Brain pericyte (primary cell): ENCODE measurements at regions not wholly inside any gene's neighbourhood (a gene's known extent, or its start where the extent isn't known, plus 50 kb on each side); places are given as distances from the start of the nearest gene placed in this dataset.

Experiments used
- DNase-seq: peaks from one replicate; pipeline ENCODE4 v3.0.0-alpha.2; 2012; ENCODE audit warnings: low read depth, low spot score

- DNase-seq: no peak
These were observed 961.6 kb upstream of the MIR17HG start for GRCh38 chr13:90385781-90386489.

DNA sequence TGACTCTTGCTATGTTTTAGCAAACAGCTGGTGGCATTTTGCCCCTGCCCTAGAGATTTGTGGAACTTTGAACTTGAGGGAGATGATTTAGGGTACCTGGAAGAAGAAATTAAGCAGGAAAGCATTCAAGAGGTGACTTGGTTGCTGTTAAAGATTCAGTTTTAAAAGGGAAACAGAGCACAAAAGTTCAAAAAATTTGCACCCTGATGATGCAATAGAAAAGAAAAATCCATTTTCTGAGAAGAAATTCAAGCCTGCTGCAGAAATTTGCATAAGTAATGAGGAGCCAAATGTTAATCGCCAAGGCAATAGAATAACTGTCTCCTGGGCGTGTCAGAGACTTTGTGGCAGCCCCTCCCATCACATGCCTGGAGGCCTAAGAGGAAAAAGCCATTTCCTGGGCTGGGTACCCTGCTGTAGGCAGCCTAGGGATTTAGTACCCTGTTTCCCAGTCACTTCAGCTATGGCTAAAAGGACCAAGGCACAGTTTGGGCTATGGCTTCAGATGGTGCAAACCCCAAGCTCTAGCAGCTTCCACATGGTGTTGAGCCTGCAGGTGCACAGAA is 958.5 kb upstream of the MIR17HG start:
- no peak for DNase-seq

DNA sequence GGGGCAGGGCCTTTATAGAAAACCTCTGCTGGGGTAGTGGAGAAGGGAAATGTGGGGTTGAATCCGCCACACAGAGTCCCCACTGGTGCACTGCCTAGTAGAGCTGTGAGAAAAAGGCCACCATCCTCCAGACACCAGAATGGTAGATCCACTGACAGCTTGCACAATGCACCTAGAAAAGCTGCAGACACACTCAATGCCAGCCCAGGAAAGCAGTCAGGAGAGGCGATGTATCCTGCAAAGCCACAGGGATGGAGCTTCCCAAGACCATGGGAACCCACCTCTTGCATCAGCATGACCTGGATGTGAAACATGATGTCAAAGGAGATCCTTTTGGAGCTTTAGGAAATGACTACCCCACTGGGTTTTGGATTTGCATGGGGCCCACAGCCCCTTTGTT is 958.0 kb upstream of the MIR17HG start:
- no peak for DNase-seq

GRCh38 chr13:90393408-90393807 is 954.1 kb upstream of the MIR17HG start:
- DNase-seq: no peak

- DNase-seq: no peak
These were observed 952.1 kb upstream of the MIR17HG start for GRCh38 chr13:90395348-90395747.

DNA sequence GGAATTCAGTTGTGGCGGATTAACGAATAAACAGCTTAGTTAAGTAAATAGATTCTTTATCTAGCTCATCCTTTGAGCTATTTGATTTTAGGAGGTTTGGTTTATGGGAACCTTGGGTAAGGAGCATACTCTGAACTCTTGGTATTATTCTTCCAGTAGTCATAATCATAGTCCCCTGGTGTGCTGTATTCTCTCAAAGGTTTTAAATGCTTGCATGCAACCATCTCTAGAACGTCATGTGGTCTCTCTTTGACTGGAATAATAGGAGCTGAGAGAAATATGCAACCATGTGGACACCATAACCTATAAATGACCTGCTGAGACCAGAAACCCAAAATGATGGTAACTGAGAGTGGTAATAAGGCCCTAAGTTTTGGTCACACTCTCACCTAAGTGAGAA is 951.6 kb upstream of the MIR17HG start:
- DNase-seq: no peak

DNA sequence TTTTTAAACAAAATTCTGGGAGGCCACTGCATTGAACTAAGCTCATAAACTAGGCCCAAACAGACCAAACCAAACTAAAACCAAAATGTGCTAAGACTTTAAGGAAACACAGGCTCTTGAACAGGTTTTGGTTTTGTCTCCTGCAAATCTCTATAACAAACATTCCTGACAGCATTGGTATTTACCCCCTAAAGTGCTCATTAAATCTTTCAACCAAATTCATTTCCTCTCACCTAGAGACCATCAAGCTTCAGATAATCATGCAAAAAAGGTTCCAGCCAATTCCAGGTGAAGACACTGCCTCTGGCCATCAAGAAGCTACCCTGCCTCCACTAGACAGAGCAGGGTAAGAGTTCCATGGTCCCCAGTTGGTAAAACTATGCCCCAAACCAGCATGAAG is 951.2 kb upstream of the MIR17HG start:
- no peak for DNase-seq

DNA sequence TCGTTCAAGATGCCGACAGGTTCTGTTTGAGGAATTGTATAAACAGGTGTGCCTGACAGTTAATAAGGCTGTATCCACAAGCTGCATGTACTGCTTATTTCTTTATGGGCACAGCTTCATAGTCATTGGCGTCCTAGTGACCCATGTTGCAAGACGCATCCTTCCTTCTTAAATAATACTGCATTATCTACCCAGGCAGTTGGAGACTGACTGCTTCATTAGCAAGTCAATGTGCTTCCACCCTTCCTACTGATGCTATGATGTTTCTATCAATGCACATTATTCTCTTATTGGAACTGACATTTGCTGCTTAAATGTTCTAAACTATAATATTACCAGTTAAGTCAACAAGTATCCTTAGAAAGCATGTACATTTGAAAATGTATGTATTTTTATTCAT is 950.0 kb upstream of the MIR17HG start:
- DNase-seq: no peak

- no peak for DNase-seq
These were observed 947.1 kb upstream of the MIR17HG start for GRCh38 chr13:90400372-90400771.

DNA sequence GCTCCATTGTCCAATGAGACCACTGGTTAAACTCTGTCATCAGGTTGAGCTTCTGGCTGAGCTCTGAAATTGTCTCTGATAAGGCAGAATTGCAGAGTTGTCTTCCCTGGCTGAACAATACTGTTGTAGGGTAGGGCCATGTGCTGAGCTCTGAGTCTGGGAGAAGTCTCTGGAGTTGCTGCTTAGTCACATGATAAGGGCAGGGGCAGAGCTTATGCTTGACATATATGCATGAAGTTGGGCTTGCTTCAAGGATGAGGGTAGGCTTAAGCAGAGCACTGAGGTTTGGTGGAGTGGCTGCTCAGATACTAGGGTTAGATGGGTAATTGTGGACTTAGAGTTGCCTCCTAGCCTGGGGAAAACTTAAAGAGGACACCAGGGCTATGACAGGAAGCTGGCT is 946.3 kb upstream of the MIR17HG start:
- no peak for DNase-seq

DNA sequence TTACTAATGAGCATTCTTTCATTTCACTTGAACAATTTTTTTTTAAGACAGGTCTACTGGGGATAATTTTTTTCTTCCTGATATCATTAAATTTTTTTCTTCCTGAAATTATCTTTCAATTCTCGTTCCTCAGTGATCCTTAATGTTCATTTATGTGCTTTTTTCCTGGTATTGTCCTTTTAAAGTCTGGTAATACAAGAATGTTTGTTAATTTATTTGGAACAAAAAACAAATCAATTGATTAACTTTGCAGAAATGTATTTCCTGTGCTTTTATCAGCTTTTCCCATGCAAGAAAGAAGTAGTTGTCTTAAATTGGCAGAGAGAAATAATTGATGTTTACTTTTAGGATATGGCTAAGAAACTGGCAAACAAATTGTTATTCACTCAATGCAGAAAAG is 945.4 kb upstream of the MIR17HG start:
- no peak for DNase-seq

DNA sequence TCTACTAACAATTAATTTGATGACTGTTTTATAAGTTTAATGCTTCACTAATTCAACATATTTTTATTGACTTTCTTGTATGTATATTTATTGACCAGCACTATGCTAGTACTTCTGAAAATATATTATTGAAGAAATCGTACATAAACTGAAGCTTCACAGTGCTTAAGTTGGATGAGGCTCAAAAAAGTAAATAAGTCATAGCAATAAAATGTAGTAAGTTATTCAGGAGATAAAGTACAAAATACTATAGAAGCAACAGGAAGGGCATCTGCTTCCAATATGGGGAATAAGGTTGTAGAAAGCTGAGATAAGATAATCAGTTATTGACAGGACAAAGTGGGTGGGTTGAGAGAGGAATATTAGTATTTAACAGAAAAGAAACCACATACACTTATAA is 944.9 kb upstream of the MIR17HG start:
- no peak for DNase-seq

DNA sequence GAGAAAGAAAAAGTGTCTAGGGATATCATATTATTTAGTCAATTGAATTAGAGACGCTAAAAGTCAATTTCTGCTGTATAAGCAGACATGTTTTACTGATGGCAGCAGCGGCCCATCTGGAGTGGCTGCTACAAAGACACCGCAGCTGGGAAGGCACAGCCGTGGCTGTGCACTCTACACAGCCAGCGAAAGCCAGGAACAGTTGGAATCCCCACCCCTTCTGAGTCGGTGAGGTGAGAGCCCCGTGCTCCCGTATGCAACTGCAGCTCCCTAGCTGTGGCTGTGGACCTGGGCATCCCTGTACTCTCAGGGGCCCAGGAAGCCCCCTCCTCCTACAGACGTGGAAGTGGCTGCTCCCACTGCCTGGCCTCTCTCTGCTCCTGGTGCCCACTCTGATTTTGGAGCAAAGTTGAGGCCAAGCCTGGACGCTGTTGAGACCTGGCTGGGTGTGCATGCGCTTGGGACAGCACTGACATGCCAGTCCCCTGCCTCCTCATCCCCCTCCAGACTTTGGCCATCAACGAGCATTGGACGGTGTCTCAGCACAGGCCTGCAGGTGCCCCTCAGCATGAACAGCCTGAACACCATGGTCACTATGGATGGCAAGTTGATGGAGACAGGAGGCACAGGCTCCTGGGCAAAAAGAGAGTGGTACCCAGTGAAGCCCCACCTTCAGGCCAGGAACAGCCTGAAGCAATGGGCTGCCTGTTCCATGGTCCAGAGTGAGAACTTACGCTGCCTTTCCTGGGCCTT is 944.0 kb upstream of the MIR17HG start:
- DNase-seq: no peak

- no peak for DNase-seq
These were observed 942.2 kb upstream of the MIR17HG start for GRCh38 chr13:90405301-90405700.

GRCh38 chr13:90412980-90413379 is 934.5 kb upstream of the MIR17HG start:
- DNase-seq: no peak

DNA sequence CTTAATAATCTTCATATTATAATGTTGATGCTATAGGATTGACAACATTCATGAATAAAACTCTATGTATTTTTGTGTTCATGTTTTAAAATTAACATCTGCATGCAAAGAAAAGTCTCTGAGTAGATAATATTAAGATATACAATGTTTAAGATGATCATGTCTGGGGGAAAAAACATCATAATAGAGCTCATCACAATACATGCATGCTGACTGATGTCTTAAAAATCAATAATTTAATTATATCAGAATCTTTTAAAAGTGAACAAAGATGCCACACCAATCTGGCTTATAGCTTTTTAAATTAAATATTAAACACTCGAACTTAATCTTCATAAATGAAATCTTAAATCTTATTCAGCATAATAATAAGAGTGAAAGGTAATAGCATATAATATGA is 933.9 kb upstream of the MIR17HG start:
- no peak for DNase-seq

GRCh38 chr13:90414691-90415596 is 932.5 kb upstream of the MIR17HG start:
- DNase-seq: no peak

- no peak for DNase-seq
These were observed 931.6 kb upstream of the MIR17HG start for GRCh38 chr13:90415902-90416301.

GRCh38 chr13:90416519-90416918 is 931.0 kb upstream of the MIR17HG start:
- DNase-seq: no peak

DNA sequence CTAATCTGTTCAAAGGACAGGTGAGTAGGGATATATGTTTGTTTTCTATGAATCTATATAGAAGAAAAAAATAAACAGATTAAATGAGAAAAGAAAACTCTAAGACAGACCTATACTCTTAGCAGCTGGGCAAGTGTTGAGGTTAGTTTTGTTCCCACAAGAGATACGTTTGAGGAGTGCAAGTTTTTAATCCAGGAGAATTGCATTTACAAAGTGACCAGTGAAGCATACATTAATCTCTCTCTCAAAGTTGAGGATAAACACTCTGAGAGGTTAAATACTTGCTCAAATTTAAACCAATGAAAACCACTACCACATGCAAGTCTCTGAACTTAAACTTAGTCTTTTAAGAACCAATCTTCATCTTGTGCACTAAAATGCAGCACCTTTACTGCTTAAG is 930.5 kb upstream of the MIR17HG start:
- no peak for DNase-seq

DNA sequence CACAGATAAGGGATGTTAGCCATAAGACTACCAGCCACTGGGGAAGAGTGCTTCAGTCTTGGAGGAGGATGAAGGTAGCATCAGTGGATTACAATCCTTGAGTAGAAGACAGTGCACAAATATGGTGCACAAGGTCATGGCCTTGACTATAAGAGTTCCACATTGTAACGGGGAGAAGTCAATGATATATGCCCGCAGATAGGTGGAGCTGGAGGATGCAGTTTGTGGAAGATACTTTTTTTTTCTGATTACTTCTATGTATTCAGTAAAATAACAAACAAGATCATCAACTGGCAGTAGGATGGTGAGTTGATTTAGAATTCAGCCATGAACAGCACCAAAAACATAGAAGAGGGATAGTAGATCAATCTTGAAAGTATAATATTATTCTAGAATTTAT is 926.8 kb upstream of the MIR17HG start:
- DNase-seq: no peak
